ENCODE measurements at regions not wholly inside any gene's neighbourhood (a gene's known extent, or its start where the extent isn't known, plus 50 kb on each side); places are given as distances from the start of the nearest gene placed in this dataset.

GRCh38 chr10:126806498-126806897 lies 98.7 kb upstream of the DOCK1 start:
- TF ChIP-seq, protein P1, sequence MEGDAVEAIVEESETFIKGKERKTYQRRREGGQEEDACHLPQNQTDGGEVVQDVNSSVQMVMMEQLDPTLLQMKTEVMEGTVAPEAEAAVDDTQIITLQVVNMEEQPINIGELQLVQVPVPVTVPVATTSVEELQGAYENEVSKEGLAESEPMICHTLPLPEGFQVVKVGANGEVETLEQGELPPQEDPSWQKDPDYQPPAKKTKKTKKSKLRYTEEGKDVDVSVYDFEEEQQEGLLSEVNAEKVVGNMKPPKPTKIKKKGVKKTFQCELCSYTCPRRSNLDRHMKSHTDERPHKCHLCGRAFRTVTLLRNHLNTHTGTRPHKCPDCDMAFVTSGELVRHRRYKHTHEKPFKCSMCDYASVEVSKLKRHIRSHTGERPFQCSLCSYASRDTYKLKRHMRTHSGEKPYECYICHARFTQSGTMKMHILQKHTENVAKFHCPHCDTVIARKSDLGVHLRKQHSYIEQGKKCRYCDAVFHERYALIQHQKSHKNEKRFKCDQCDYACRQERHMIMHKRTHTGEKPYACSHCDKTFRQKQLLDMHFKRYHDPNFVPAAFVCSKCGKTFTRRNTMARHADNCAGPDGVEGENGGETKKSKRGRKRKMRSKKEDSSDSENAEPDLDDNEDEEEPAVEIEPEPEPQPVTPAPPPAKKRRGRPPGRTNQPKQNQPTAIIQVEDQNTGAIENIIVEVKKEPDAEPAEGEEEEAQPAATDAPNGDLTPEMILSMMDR (IDR thresholded peaks at IDR 0.05) = no peak
- TF ChIP-seq POLR2A (IDR thresholded peaks at IDR 0.05) = no peak
